ENCODE measurements at regions not wholly inside any gene's neighbourhood (a gene's known extent, or its start where the extent isn't known, plus 50 kb on each side); places are given as distances from the start of the nearest gene placed in this dataset.

DNA sequence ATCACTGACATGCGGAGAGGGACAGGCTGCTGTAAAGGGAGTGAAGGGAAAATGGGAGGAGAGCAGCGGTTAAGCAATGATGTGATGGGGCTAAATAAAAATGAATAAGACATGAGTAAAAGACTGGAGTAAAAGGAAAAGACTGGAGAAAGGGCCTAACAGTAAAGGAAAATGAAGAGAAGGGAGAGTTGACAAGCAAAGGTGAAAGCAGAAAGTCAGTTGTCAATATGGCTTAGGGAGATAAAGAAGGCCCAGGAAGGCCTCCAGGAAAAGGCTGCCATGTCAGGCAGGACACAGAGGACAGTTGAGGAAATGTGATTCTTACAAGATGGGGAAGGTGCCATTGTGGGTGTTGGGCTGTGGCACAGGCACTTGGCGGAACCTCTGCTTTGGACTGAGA lies 98.9 kb upstream of the AMZ2 start:
- TF ChIP-seq, protein P1, sequence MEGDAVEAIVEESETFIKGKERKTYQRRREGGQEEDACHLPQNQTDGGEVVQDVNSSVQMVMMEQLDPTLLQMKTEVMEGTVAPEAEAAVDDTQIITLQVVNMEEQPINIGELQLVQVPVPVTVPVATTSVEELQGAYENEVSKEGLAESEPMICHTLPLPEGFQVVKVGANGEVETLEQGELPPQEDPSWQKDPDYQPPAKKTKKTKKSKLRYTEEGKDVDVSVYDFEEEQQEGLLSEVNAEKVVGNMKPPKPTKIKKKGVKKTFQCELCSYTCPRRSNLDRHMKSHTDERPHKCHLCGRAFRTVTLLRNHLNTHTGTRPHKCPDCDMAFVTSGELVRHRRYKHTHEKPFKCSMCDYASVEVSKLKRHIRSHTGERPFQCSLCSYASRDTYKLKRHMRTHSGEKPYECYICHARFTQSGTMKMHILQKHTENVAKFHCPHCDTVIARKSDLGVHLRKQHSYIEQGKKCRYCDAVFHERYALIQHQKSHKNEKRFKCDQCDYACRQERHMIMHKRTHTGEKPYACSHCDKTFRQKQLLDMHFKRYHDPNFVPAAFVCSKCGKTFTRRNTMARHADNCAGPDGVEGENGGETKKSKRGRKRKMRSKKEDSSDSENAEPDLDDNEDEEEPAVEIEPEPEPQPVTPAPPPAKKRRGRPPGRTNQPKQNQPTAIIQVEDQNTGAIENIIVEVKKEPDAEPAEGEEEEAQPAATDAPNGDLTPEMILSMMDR (IDR thresholded peaks at IDR 0.05), result no peak
- TF ChIP-seq POLR2A (IDR thresholded peaks at IDR 0.05), result no peak

Measured in Peyer's patch (tissue), 4 donors.